Endothelial cell of hepatic sinusoid (primary cell): ENCODE measurements at regions not wholly inside any gene's neighbourhood (a gene's known extent, or its start where the extent isn't known, plus 50 kb on each side); places are given as distances from the start of the nearest gene placed in this dataset.
"Not testable (repeated sequence)": the region's sequence is repeated elsewhere in the genome, so short reads cannot be mapped to it uniquely, and the experiment has no call there.

Source experiments
- in situ Hi-C: cut with HindIII; loops from 2 replicates; pipeline ENCODE4 v1.10.0; 2017; ENCODE audit warnings: low sequenced_read_pairs

GRCh38 chr6:23608931-23609435 lies 517.0 kb upstream of the NRSN1 start:
- in situ Hi-C loops = no loop called here

DNA sequence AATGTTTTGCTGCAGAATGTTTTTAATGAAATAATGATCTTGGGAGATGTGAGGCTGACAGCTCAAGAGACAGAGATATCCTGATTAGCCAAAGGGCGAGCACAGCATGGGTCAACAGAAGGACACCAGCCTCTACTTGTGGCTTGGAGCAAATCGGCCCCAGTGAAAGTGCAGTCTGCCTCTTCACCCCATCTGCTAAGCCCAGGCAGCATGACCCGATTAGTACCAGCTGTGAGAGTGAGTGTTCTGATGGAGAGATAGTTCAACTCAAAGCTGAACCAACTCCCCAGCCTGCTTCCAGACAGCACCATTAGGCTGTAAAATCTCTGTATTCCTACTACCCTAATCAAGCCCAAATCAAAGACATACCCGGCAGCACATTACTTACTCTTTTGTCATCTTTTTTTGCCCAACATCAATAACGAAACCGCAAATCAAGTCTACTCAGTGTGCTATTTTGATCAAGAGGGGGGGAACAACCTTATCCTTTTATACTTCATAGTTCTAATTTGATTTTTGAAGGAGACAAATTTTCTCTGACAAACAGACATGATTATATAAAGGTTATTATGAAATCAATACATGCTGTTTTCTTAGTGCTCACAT lies 514.1 kb upstream of the NRSN1 start:
- in situ Hi-C loops = no loop called here

- in situ Hi-C loops = no loop called here
These were observed 507.6 kb upstream of the NRSN1 start for GRCh38 chr6:23618366-23618765.

DNA sequence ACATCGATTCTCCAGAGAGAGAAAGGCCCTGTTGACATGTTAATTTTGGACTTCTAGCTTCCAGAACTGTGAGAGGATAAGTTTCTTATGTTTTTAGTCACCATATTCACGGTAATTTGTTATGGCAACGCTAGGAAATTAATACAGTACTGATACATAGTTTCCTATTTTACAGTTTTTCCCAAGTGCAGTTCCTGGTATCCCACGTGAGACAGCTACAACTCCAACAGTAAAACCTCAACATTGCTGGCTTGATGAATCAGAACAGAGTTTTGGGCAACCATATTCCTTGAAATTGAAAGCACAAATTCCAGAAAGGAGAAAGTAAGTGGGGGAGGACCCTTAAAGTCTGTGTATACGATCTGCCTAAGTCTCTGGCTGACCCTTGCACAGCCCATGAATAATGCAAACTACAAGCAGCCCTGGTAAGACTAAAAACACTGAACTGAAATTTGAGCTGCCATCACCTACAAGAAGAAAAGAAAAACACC lies 505.1 kb upstream of the NRSN1 start:
- in situ Hi-C loops = no loop called here

DNA sequence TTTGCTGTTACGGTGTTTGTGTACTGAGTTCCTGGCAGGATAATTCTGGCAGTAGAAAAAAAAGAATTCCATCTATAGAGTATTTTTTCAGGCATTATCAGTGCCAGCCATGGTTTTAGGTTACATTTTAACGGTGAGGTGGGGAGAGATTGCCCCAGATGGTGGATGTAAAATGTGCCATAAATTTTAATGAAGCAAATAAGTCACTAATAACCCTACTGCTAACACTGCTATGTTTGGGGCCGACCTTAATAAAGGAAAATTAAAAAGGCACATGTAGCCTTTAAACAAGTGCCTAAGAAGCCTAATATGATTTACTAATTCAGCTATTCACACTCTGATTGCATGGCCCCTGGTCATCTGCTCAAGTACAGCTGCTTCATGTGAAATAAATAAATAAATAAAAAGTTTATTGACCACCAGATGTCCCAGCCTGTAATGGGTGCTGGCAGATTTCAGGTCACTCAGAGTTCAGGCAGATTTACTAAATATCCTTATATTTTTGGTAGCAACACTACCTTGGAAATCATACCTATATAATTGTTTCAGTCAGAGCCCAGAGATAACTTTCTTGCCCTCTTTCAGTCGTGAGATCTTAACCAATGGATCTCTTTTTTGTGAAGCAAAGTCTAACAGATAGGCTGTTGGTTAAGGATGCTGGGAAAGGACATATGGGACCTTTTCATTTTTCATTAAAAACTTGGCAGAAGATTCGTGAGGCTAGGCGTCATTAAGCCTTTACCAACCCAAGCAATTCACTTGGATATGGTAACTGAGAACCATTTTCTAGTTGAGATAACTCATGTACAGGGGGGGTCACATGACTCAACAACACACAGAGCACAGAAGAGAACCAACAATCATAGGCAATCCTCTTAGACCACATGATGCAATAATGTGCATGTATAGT lies 495.0 kb upstream of the NRSN1 start:
- in situ Hi-C loops = no loop called here

DNA sequence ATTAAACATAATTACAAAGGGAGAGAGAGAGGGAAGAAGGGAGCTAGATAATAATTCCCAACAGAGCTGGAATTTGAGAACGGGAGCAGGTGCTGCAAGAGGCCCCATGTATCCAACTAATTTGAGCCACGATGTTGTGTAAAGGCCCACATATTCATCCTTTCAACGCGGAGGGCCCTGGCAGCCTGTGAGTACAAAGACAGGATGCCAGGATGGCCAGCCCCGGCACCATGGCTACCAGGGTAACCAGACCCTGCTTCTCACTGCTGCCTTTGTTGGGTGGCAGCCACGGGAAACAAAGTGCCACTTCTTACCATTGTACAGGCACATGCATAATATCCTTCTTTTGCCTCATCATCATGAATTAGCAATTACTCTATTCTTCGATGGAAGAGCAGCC lies 492.0 kb upstream of the NRSN1 start:
- in situ Hi-C loops = no loop called here

DNA sequence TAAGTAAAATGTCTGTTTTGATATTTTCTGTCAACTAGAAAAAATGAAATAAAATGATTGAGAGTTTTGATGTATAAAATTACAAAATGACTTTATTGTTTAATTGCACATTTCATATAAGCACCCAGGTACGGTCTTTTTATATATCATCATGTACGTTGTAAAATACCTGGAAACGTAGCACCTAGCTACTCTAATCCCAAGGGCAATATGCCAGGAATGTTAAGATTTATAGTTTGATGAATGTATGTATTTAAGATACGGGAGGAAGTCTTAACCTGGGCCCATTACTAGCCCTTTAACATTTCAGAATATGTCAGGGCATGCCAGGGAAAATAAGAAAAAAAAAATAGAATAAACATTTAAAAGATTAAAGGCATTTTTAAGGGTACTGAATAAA lies 490.9 kb upstream of the NRSN1 start:
- in situ Hi-C loops = no loop called here

DNA sequence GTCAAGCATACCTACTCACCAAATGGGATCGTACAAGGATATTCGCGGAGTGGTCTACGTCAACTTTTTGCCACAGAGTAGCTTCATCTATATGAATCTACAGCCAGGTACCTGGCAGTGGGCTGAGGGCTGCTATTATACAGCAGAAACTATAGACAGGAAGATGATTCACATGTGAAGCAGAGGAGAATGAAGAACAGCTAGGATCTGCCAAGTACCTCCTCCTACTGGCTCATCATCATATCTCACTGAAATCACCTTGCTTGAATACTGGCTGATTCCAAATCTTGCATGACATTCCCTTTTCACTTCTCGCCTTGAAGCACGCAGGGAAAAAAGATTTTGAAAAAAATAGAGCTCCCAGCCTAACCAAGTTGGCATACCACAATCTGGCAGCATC lies 488.7 kb upstream of the NRSN1 start:
- in situ Hi-C loops = no loop called here

- in situ Hi-C loops = no loop called here
These were observed 483.2 kb upstream of the NRSN1 start for GRCh38 chr6:23642849-23643248.

DNA sequence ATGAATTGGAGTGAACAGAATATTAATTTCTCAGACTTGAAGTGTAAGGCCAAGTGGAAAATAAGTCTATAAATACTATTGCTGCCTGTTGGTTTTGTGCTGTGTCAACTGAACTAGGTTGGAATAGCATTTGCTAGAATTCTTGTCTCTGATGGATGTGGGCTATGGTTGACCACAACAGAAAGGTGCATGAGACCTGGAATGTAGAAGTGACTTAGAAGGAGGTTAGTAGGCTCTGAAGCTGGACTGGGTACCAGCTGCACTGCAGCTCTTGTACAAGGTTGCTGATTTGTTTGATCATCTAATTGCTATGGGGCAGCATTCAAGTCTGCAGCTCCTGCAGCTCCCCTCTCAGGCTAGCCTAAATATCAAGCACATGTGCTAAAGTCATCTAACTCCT lies 479.0 kb upstream of the NRSN1 start:
- in situ Hi-C loops = no loop called here

DNA sequence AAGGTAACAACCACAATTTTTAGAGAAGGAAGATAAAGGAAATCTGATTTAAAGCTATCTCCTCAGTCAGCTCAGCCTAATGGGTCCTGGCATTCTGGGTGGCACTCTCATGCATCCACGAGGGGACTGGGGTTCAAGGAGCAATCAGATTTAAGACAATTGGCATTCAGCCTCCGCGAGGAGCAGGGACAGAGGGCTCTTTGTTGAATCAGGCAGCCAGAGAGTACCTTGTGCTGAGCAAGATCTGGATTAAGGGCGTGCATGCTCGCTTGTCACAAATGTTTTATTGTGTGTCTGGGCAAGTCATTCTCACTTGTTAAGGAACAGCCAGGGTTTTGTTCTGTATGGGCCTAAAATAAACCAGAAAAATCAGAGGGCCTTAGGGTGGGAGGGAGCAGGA lies 475.3 kb upstream of the NRSN1 start:
- in situ Hi-C loops = no loop called here

DNA sequence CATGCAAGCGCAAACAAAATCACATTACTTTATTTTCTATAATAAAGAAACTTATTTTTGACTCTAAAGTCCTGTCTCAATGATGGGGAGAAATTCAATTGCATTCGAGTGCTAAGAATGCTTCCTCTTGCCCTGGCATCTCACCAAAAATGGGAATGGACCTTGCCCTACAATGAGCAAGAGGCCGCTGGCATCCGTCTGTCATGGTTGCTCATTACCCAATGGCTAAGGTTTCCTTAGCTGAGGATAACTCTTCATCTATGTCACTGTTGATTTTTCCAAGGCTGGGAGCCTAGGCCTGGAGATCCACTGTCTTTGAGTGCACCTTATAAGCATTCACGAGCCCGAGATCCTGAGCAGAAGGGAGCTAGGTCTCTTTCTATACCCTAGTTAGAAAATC lies 471.3 kb upstream of the NRSN1 start:
- in situ Hi-C loops = no loop called here

- in situ Hi-C loops = no loop called here
These were observed 470.5 kb upstream of the NRSN1 start for GRCh38 chr6:23655525-23655924.

GRCh38 chr6:23656255-23657194 lies 469.5 kb upstream of the NRSN1 start:
- in situ Hi-C loops = no loop called here

DNA sequence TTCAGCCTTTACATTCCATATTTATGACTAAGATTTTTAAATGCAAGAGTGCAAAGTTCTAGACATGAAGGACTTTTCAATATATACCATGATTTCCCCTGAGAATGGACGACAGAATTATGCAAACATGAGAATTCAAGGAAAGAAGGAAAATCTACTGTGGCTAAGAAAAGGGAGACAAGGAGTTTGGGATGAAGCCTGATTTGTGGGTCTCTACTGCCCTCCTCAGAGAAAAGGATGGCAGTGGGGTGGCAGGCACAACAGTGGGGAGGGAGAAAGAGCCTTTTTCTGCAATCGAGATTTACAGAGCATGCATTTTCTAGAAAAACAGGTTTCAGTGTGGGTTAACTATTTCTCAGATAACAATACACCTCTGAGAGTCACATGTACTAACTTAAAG lies 466.9 kb upstream of the NRSN1 start:
- in situ Hi-C loops = no loop called here

DNA sequence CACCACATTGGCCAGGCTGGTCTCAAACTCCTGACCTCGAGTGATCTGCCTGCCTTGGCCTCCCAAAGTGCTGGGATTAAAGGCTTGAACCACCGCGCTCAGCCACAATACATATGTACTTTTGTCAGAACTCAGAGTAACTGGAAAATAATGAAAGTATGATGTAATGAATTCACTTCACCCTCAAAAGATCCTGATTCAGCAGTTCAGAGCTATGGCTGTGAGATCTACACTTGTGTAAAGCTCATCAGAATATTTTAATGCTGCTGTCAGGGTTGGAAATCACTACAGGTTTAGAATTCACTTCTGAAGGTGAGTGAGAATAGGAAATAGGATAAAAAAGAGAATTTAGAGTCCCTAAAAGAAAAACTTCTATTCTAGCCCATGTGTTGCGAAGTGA lies 464.5 kb upstream of the NRSN1 start:
- in situ Hi-C loops = no loop called here

GRCh38 chr6:23663096-23663495 lies 462.9 kb upstream of the NRSN1 start:
- in situ Hi-C loops = no loop called here

- in situ Hi-C loops = no loop called here
These were observed 462.4 kb upstream of the NRSN1 start for GRCh38 chr6:23663652-23664051.

DNA sequence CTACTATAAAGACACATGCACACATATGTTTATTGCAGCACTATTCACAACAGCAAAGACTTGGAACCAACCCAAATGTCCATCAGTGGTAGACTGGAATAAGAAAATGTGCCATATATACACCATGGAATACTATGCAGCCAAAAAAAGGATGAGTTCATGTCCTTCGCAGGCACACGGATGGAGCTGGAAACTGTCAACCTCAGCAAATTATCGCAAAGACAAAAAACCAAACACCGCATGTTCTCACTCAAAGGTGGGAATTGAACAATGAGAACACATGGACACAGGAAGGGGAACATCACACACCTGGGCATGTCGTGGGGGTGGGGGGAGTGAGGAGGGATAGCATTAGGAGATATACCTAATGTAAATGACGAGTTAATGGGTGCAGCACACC lies 460.1 kb upstream of the NRSN1 start:
- in situ Hi-C loops = not testable (repeated sequence)

DNA sequence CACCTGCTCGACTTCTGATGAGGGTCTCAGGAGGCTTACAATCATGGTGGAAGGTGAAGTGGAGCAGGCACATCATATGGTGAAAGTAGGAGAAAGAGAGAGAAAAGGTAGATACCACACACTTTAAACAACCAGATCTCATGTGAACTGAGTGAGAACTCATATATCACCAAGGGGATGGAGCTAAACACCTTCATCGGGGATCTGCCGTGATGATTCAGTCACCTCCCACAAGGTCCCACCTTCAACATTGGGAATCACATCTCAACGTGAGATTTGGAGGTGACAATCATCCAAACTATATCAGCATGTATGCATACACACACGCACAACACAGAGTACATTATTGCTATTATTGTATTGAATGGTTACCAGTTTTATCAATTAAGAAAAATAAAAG lies 453.3 kb upstream of the NRSN1 start:
- in situ Hi-C loops = no loop called here

DNA sequence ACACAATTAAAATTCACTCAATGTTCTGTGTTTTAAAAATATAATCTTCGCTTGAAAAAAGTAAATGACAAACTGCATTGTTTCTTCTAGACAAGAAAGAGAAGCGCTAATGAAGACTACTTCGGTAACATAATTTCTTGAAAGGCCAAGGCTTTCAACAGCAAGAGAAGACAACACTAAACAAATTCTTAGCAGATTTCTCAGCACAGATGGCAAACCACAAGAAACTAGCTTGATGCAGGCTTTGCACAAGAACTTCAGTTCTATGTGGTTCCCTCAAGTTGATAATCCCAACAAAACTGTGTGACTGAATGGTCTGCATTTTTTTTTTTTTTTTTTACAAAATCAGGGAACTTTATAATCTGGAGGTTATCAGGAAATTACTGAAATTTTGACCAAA lies 447.4 kb upstream of the NRSN1 start:
- in situ Hi-C loops = no loop called here
